ENCODE measurements at regions not wholly inside any gene's neighbourhood (a gene's known extent, or its start where the extent isn't known, plus 50 kb on each side); places are given as distances from the start of the nearest gene placed in this dataset.

GRCh38 chr14:34059037-34059924, 108.4 kb upstream of the EGLN3 start (continued):
- TF ChIP-seq IRF2 (CRISPR knock-in tag; IDR thresholded peaks at IDR 0.05) (no peak), GMEB2 (CRISPR knock-in tag; IDR thresholded peaks at IDR 0.05; ENCODE audit: low read depth) (no peak), HNF4G (IDR thresholded peaks at IDR 0.05; ENCODE audit: borderline replicate concordance, low read depth, low read length) (no peak), HNF4G (CRISPR knock-in tag; IDR thresholded peaks at IDR 0.05; ENCODE audit: borderline replicate concordance, low read depth) (no peak), ZNF484 (CRISPR knock-in tag; IDR thresholded peaks at IDR 0.05; ENCODE audit: borderline replicate concordance, low read depth) (no peak), ISL2 (CRISPR knock-in tag; IDR thresholded peaks at IDR 0.05) (no peak), HNRNPUL1 (IDR thresholded peaks at IDR 0.05; ENCODE audit: low read depth, low read length) (no peak), KDM1A (CRISPR knock-in tag; IDR thresholded peaks at IDR 0.05) (no peak), ZKSCAN1 (IDR thresholded peaks at IDR 0.05; ENCODE audit: low read length) (no peak), DDIT3 (CRISPR knock-in tag; IDR thresholded peaks at IDR 0.05) (no peak), JUND (CRISPR knock-in tag; IDR thresholded peaks at IDR 0.05) (no peak), BRF2 (CRISPR knock-in tag; IDR thresholded peaks at IDR 0.05) (no peak), ZNF709 (CRISPR knock-in tag; IDR thresholded peaks at IDR 0.05) (no peak; the same call in 1 of the 2 replicates), NCOA2 (CRISPR knock-in tag; IDR thresholded peaks at IDR 0.05) (no peak), NR2F1 (CRISPR knock-in tag; IDR thresholded peaks at IDR 0.05) (no peak; a peak in 1 of 4 replicates), AGO1 (IDR thresholded peaks at IDR 0.05; ENCODE audit: low read depth, low read length, poor library complexity, severe bottlenecking) (no peak), ZFP36 (IDR thresholded peaks at IDR 0.05; ENCODE audit: borderline replicate concordance, low read depth, low read length, partially characterized antibody) (no peak), JDP2 (CRISPR knock-in tag; IDR thresholded peaks at IDR 0.05; ENCODE audit: borderline replicate concordance) (no peak), TRAFD1 (CRISPR knock-in tag; IDR thresholded peaks at IDR 0.05; ENCODE audit: borderline replicate concordance) (no peak), MIER3 (CRISPR knock-in tag; IDR thresholded peaks at IDR 0.05; ENCODE audit: borderline replicate concordance) (no peak), NR0B2 (CRISPR knock-in tag; IDR thresholded peaks at IDR 0.05) (no peak)

Data from HepG2 (cell line).